ENCODE measurements at regions not wholly inside any gene's neighbourhood (a gene's known extent, or its start where the extent isn't known, plus 50 kb on each side); places are given as distances from the start of the nearest gene placed in this dataset.
"Not testable (repeated sequence)": the region's sequence is repeated elsewhere in the genome, so short reads cannot be mapped to it uniquely, and the experiment has no call there.

- Mint-ChIP-seq H3K27me3 (ENCODE audit: unreplicated experiment) (no peaks in the 10 kb centered on the region), H3K4me1 (ENCODE audit: unreplicated experiment) (peaks cover 3% of the 10 kb centered on the region), H3K9me3 (ENCODE audit: unreplicated experiment) (no peaks in the 10 kb centered on the region), H3K4me3 (ENCODE audit: unreplicated experiment) (no peak overlapping the region), H3K27ac (ENCODE audit: unreplicated experiment) (no peak overlapping the region), H3K36me3 (ENCODE audit: low read depth, unreplicated experiment) (no peaks in the 10 kb centered on the region)
- DNase-seq (ENCODE audit: low spot score), result no peak
- no peak for TF ChIP-seq CTCF (IDR thresholded peaks at IDR 0.05; ENCODE audit: unreplicated experiment)
Measured at GRCh38 chr10:3636356-3637181, 148.4 kb downstream of the KLF6 start.

GRCh38 chr10:3635697-3636096 lies 149.3 kb downstream of the KLF6 start:
- Mint-ChIP-seq H3K27ac (ENCODE audit: unreplicated experiment) (no peak overlapping the region), H3K4me3 (ENCODE audit: unreplicated experiment) (no peak overlapping the region), H3K36me3 (ENCODE audit: low read depth, unreplicated experiment) (no peaks in the 10 kb centered on the region), H3K27me3 (ENCODE audit: unreplicated experiment) (no peaks in the 10 kb centered on the region), H3K9me3 (ENCODE audit: unreplicated experiment) (no peaks in the 10 kb centered on the region), H3K4me1 (ENCODE audit: unreplicated experiment) (peaks cover 3% of the 10 kb centered on the region)
- DNase-seq (ENCODE audit: low spot score), result no peak
- no peak for TF ChIP-seq CTCF (IDR thresholded peaks at IDR 0.05; ENCODE audit: unreplicated experiment)

- H3K4me3 Mint-ChIP-seq (ENCODE audit: unreplicated experiment), result no peak overlapping the region
- DNase-seq (ENCODE audit: low spot score), result no peak
- TF ChIP-seq CTCF (IDR thresholded peaks at IDR 0.05; ENCODE audit: unreplicated experiment), result no peak
- H3K4me1 Mint-ChIP-seq (ENCODE audit: unreplicated experiment), result peaks cover 3% of the 10 kb centered on the region
- no peak overlapping the region for H3K27ac Mint-ChIP-seq (ENCODE audit: unreplicated experiment)
- H3K36me3 Mint-ChIP-seq (ENCODE audit: low read depth, unreplicated experiment), result no peaks in the 10 kb centered on the region
- no peaks in the 10 kb centered on the region for H3K9me3 Mint-ChIP-seq (ENCODE audit: unreplicated experiment)
- H3K27me3 Mint-ChIP-seq (ENCODE audit: unreplicated experiment), result no peaks in the 10 kb centered on the region
Measured at GRCh38 chr10:3635211-3635671, 149.8 kb downstream of the KLF6 start.

- H3K4me1 Mint-ChIP-seq (ENCODE audit: unreplicated experiment); DNase-seq (ENCODE audit: low spot score); H3K36me3 Mint-ChIP-seq (ENCODE audit: low read depth, unreplicated experiment); H3K27ac Mint-ChIP-seq (ENCODE audit: unreplicated experiment); H3K9me3 Mint-ChIP-seq (ENCODE audit: unreplicated experiment); H3K4me3 Mint-ChIP-seq (ENCODE audit: unreplicated experiment); H3K27me3 Mint-ChIP-seq (ENCODE audit: unreplicated experiment): not testable (repeated sequence)
Measured at GRCh38 chr10:3634646-3635045, 150.4 kb downstream of the KLF6 start.

- no peak for DNase-seq (ENCODE audit: low spot score)
- Mint-ChIP-seq H3K9me3 (ENCODE audit: unreplicated experiment) (no peaks in the 10 kb centered on the region), H3K4me3 (ENCODE audit: unreplicated experiment) (no peak overlapping the region), H3K36me3 (ENCODE audit: low read depth, unreplicated experiment) (no peaks in the 10 kb centered on the region), H3K27ac (ENCODE audit: unreplicated experiment) (no peak overlapping the region), H3K27me3 (ENCODE audit: unreplicated experiment) (no peaks in the 10 kb centered on the region), H3K4me1 (ENCODE audit: unreplicated experiment) (peaks cover 3% of the 10 kb centered on the region)
- TF ChIP-seq CTCF (IDR thresholded peaks at IDR 0.05; ENCODE audit: unreplicated experiment), result no peak
Measured at GRCh38 chr10:3631701-3632330, 153.2 kb downstream of the KLF6 start.

All from endothelial cell (in vitro differentiated cells).